HG02623 (cell line): ENCODE measurements at regions not wholly inside any gene's neighbourhood (a gene's known extent, or its start where the extent isn't known, plus 50 kb on each side); places are given as distances from the start of the nearest gene placed in this dataset.

Experiments used
- ATAC-seq: cut with Tn5 transposase; IDR thresholded peaks from one replicate; pipeline ENCODE4 v1.9.1; 2021; ENCODE audit warnings: moderate library complexity; ENCODE audit not compliant: unreplicated experiment

DNA sequence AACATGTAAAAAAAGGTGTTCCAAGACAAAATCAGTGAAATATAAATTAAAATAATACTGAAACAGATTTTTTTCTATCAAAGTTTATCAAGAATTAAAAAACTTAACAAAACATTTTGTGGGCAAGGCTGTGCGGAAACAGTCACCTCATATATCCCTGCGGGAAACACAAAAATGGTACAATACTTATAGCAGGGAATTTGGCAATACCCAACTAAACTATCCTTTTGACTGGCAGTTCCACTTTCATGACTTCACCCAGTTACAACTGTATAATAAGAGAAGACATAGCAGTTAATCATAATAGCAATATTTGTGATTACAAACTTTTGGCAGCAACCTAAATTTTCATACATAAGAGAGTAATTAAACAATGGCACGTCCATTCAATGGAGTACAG, 121.5 kb upstream of the EGLN3 start:
- ATAC-seq = no peak

DNA sequence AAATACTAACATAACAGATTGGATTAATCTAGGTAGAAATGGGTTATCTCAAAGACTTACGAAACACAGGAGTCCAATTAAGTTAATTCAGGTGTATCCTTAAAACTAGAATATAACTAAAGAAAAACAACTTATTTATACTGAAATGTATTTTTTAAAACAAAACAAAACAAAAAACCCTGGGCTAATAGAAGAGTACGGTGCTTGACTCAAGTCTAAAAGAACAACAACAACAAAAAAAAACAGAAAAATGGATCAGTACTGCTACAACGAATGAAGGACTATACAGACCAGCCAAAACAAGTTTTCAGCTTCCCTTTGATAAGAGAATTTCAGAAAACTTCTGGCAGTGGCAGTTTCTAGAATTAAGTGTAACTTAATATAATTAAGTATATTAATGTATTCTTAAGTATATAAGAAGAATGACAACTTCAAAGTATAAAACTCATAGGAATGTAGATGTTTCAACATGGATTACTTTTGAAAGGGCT, 120.1 kb upstream of the EGLN3 start:
- ATAC-seq = no peak

GRCh38 chr14:34069854-34070582, 119.1 kb upstream of the EGLN3 start:
- ATAC-seq = no peak

DNA sequence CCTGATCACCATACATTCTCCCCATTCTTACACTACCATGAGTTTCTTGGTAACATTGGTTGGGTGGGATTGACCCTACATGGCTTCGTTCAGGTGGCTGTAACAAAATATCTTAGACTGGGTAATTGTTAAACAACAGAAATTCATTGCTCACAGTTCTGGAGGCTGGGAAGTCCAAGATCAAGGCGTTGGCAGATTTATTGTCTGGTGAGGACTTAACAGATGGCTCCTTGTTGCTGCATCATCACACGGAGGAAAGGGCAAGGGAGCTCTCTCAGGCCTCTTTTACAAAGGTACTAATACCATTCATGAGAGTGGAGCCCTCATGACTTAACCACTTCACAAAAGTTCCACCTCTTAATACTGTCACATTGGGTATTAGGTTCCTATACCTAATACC, 116.7 kb upstream of the EGLN3 start:
- ATAC-seq = no peak

DNA sequence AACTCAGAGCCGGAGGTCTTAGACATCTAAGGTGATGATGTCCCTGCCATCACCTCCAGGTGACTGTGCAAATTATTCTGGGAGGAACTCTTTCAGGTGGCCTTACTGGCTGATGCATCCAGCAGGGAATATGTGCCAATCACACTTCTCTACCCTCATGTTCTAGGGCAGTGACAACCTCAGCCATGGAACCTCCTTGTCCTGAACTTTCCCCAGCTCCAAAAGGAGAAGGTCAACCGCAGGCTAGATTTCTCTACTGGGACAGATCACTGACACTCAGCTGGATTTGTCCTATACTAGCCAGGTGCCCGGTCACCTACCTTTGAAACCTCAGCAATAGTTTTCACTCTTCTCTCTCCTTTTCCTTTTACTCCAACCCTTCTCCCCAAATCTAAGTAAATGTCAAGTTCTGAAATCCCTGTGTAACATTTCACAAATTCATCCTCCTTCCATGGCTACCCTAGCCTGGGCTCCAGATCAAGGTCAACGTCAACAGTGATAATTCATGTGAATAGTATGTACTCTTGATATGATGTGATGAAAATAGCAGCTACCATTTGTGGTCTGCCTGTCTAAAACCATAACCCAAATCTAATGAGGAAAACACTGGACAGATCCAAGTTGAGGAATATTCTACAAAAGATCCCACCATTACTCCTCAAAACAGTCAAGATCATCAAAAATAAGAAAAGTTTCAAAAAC, 115.0 kb upstream of the EGLN3 start:
- ATAC-seq = no peak

DNA sequence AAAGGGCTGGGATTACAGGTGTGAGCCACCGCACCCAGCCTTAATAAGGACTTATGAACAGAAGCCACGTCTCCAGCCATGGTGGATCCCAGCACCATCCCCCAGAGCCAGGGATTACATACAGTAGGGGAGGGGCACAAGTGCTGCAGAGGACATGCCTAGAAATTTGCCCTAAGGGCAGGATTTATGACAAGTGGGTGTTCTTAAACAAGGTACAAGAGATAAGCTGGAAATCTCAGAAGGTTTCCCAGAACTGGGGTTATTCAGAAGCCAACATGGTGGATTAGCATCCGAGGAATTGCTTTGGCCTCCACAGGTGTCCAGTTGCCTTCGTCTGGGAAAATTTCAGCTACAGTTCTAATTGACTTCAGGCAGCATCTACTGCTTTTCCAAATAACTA, 114.4 kb upstream of the EGLN3 start:
- no peak for ATAC-seq

DNA sequence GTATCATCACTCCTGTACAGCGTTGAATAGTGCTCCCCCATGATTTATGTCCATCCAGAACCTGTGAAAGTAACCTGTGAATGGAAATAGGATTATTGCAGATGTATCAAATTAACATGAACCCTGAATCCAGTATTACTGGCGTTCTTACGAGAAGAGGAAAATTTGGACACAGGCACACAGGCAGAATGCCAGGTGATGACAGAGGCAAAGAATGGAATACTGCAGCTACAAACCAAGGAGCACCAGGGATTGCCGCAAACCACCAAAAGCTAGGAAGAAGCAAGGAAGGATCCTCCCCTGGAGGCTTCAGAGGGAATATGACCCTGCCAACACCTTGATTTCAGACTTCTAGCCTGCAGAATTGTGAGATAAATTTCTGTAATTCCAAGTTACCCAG, 113.5 kb upstream of the EGLN3 start:
- no peak for ATAC-seq

- no peak for ATAC-seq
Measured at GRCh38 chr14:34063470-34064164, 112.7 kb upstream of the EGLN3 start.

- ATAC-seq = no peak
Measured at GRCh38 chr14:34063042-34063441, 112.2 kb upstream of the EGLN3 start.

GRCh38 chr14:34062353-34062973, 111.6 kb upstream of the EGLN3 start:
- ATAC-seq = no peak

GRCh38 chr14:34060651-34060999, 109.8 kb upstream of the EGLN3 start:
- no peak for ATAC-seq

DNA sequence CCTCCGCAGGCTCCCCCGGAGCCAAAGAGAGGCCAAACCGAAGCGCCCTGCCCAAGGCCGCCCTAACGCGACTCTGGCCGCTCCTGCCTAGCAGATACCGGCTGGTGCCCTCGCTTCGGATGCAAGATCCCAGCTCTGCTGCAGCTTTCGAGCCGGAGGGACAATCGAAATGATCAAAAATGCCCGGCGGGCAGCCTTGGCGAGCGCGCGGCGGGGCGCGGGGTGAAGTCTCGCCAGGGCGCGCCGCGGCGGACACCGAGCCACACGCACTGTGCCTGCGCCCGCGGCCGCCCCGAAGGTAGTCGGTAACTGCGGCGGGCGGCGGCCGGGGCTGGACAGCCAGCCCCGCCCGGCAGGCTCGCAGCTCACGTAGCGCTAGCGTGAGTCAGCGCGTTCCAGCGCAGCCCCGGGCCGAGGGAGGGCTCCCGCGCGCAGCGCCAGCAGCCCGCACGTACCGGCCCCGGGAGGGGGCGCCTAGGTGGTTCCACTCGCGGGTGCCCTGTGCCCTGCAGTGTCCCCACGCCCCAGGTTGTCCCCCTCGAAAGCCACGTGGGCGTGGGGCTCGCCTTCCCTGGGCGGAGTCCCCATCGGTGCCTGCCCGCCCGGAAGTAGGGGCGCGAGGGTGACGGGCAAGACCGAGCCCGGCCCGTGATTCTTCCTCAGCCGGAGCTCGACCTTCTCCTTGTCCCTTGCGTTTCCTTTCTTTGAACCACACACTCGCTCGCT, 109.2 kb upstream of the EGLN3 start:
- peak; percentile 69 for ATAC-seq

DNA sequence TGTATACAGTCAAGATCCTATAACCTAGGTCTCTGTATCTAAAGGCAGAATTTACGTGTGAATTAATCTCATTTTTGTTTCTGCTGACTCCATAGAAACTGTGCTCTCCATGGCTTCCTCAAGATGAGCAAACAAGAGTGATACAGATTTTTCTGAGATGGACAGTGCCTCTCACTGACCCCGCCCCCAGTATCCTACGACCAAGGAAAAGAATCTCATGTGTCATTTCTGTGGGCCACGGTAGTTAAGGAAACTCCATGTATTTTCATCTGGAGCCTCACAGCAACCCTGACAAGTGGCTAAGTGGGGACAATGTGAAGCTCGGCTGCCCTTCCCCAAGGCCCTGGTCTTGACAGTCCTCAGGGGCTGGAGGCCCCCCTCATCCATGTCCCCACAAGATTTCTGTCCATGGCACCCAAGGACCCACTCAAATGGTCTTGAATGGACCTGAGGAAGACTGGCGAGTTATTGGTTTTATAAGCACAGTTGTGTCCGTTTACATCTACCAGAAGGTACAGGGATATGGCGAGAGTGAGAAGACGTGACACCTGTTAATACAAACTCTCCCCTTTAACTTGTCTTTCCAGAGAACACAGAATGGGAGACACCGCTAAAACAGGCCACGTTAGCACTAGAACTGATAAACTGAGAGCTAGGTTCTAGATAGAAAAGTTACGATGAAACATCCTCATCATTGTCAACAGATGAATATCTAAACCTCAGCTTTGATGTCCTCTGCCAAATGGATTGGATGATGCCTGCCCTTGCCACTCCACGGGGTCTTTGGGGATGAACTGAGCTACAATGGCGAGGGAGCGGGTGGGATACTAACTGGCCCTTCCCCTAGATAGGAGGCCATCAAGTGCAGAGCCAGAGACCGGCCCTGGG, 108.4 kb upstream of the EGLN3 start:
- ATAC-seq = no peak

DNA sequence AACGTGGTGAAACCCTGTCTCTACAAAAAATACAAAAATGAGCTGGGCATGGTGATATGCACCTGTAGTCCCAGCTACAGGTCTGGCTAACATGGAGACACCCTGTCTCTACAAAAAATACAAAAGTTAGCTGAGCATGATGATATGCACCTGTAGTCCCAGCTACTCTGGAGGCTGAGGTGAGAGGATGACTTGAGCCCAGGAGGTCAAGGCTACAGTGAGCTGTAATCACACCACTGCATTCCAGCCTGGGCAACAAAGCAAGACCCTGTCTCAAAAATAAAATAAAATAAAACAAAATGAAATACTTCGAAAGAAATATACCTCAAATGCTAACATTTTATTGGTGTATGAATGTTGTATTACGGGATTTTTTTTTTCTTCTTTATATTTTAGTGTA, 107.6 kb upstream of the EGLN3 start:
- no peak for ATAC-seq

GRCh38 chr14:34056046-34056445, 105.2 kb upstream of the EGLN3 start:
- ATAC-seq = no peak

- no peak for ATAC-seq
Measured at GRCh38 chr14:34055157-34055950, 104.5 kb upstream of the EGLN3 start.

- ATAC-seq = no peak
Measured at GRCh38 chr14:34053666-34054065, 102.8 kb upstream of the EGLN3 start.

DNA sequence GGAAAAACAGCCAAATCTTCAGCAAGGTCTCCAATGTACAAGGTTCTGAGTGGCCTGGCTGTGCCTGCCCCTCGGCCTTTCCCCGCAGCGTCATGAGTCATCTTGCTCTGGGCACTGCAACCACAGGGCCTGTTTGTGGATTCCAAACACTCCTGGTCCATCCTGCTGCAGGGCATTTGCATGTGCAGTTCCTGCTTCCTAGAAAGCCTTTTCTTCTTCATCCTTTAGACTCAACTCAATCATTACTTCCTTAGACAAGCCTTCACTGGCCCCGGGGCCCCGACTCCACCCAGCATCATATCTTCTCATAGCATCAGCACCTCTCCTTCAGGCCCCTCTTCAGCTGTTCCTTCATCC, 101.8 kb upstream of the EGLN3 start:
- no peak for ATAC-seq

DNA sequence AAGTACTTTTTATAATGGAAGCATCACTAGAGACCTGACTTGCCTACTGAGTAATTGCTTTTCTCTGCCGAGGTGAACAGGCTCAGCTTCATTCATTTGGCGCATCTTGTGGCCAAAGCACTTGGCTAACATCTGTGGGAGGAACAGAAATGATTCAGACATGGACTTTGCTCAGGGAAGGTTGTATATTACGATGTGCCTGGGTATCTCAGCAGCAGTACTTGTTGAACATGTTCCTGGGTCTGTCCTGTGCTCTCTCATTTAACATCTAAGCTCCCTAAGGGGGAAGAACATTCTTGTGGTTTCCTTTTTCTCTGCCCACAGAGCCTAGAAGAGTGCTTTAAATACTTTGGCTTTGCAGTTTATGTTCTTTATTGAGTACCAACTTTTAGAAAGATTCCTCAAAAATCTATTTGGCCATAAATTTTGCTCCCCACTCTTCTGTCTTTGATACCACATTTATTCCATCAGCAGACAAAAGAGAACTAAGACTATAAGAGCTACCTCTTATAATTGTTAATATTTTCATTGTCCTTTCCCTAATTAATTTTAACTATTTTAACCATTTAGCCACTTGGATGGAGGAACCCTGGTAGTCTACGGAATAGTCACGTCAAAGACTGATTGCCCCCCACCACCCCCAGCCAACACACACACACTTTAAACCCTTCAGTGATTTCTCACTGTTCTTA, 101.2 kb upstream of the EGLN3 start:
- ATAC-seq = peak; percentile 41
